Natural killer cell treated with Interleukin-12 subunit alpha and Interleukin-12 subunit beta and Interleukin-15 and Interleukin-18, amount 100 ng/mL, for 72 hours (primary cell): ENCODE measurements at regions not wholly inside any gene's neighbourhood (a gene's known extent, or its start where the extent isn't known, plus 50 kb on each side); places are given as distances from the start of the nearest gene placed in this dataset.

Experiments used
- ATAC-seq, 2 donors: fragments of 150-1000 bp; cut with Tn5 transposase in 1 of 2; sonication (Bioruptor Pico), chemical (Tn5 transposase) in 1 of 2; 2 replicates each; pipeline ENCODE4 v1.10.0; 2021
- DNase-seq: peaks from one replicate; pipeline ENCODE4 v3.0.0; 2022; ENCODE audit warnings: low spot score
- H3K27ac Mint-ChIP-seq, 2 donors: 1 replicate in 1 of 2; 2 replicates in 1 of 2; pipeline ENCODE4 v1.8.0; 2022; ENCODE audit warnings: mixed read lengths in 2 of 2, mild to moderate bottlenecking in 1 of 2, moderate library complexity in 1 of 2
- H3K27me3 Mint-ChIP-seq, 2 donors: 1 replicate in 1 of 2; 2 replicates in 1 of 2; pipeline ENCODE4 v1.8.0; 2022; ENCODE audit warnings: mixed read lengths in 2 of 2
- H3K36me3 Mint-ChIP-seq: one replicate; pipeline ENCODE4 v1.8.0; 2022; ENCODE audit warnings: mixed read lengths
- H3K4me1 Mint-ChIP-seq, 2 donors: 1 replicate in 1 of 2; 2 replicates in 1 of 2; pipeline ENCODE4 v1.8.0; 2022; ENCODE audit warnings: low read depth in 2 of 2, mixed read lengths in 2 of 2, mild to moderate bottlenecking in 1 of 2
- H3K4me3 Mint-ChIP-seq: one replicate; pipeline ENCODE4 v1.8.0; 2022; ENCODE audit warnings: mixed read lengths
- H3K9me3 Mint-ChIP-seq: 2 replicates; pipeline ENCODE4 v1.8.0; 2022; ENCODE audit warnings: mixed read lengths

- no peaks in the 10 kb centered on the region for H3K36me3 Mint-ChIP-seq
- DNase-seq (no peak), ATAC-seq (no peak)
- H3K27me3 Mint-ChIP-seq = no peaks in the 10 kb centered on the region
- H3K9me3 Mint-ChIP-seq = no peaks in the 10 kb centered on the region
- H3K4me1 Mint-ChIP-seq = peaks cover 24 to 29% of the 10 kb centered on the region in 2 donors
- peak overlapping the region in 1 of 2 donors; percentile 31 for H3K27ac Mint-ChIP-seq
- no peak overlapping the region for H3K4me3 Mint-ChIP-seq
Measured at GRCh38 chr19:34305221-34306083, 51.1 kb downstream of the GARRE1 start.

GRCh38 chr19:34306213-34306661, 51.9 kb downstream of the GARRE1 start:
- DNase-seq (no peak), ATAC-seq (peak in 1 of 2 donors; percentile 27)
- peaks cover 31 to 37% of the 10 kb centered on the region in 2 donors for H3K4me1 Mint-ChIP-seq
- H3K4me3 Mint-ChIP-seq = no peak overlapping the region
- H3K27ac Mint-ChIP-seq = peak overlapping the region; percentile 31 to 81
- no peaks in the 10 kb centered on the region for H3K36me3 Mint-ChIP-seq
- H3K9me3 Mint-ChIP-seq = no peaks in the 10 kb centered on the region
- no peaks in the 10 kb centered on the region for H3K27me3 Mint-ChIP-seq

- H3K9me3 Mint-ChIP-seq = no peaks in the 10 kb centered on the region
- H3K27ac Mint-ChIP-seq = peak overlapping the region; percentile 31 to 81
- no peak overlapping the region for H3K4me3 Mint-ChIP-seq
- H3K4me1 Mint-ChIP-seq = peaks cover 32 to 38% of the 10 kb centered on the region in 2 donors
- ATAC-seq (no peak), DNase-seq (no peak)
- H3K36me3 Mint-ChIP-seq = no peaks in the 10 kb centered on the region
- no peaks in the 10 kb centered on the region for H3K27me3 Mint-ChIP-seq
Measured at GRCh38 chr19:34306824-34307223, 52.5 kb downstream of the GARRE1 start.

- Mint-ChIP-seq H3K4me3 (peak overlapping the region; percentile 75), H3K4me1 (peaks cover 35 to 38% of the 10 kb centered on the region in 2 donors), H3K27me3 (no peaks in the 10 kb centered on the region), H3K9me3 (no peaks in the 10 kb centered on the region), H3K36me3 (no peaks in the 10 kb centered on the region), H3K27ac (peak overlapping the region; percentile 75 to 94)
- no peak for DNase-seq
- peak; percentile 65 to 76 for ATAC-seq
Measured at GRCh38 chr19:34308381-34309367, 54.3 kb downstream of the GARRE1 start.

- DNase-seq (no peak), ATAC-seq (no peak)
- Mint-ChIP-seq H3K36me3 (no peaks in the 10 kb centered on the region), H3K4me3 (peak overlapping the region; percentile 75), H3K27me3 (no peaks in the 10 kb centered on the region), H3K9me3 (no peaks in the 10 kb centered on the region), H3K27ac (peak overlapping the region; percentile 75 to 94), H3K4me1 (peaks cover 35 to 38% of the 10 kb centered on the region in 2 donors)
Measured at GRCh38 chr19:34309368-34310138, 55.2 kb downstream of the GARRE1 start.

GRCh38 chr19:34310494-34310981, 54.5 kb upstream of the GPI start:
- no peak for DNase-seq
- H3K27me3 Mint-ChIP-seq = no peaks in the 10 kb centered on the region
- no peak overlapping the region for H3K4me3 Mint-ChIP-seq
- no peaks in the 10 kb centered on the region for H3K9me3 Mint-ChIP-seq
- ATAC-seq = peak in 1 of 2 donors; percentile 27
- no peaks in the 10 kb centered on the region for H3K36me3 Mint-ChIP-seq
- peak overlapping the region in 1 of 2 donors; percentile 94 for H3K27ac Mint-ChIP-seq
- peaks cover 35 to 38% of the 10 kb centered on the region in 2 donors for H3K4me1 Mint-ChIP-seq

- Mint-ChIP-seq H3K27me3 (no peaks in the 10 kb centered on the region), H3K4me3 (no peak overlapping the region), H3K9me3 (no peaks in the 10 kb centered on the region), H3K36me3 (no peaks in the 10 kb centered on the region), H3K27ac (peak overlapping the region in 1 of 2 donors; percentile 28), H3K4me1 (peaks cover 44 to 45% of the 10 kb centered on the region in 2 donors)
- no peak for ATAC-seq
- no peak for DNase-seq
Measured at GRCh38 chr19:34313188-34313587, 51.8 kb upstream of the GPI start.

- peak overlapping the region in 1 of 2 donors; percentile 58 for H3K27ac Mint-ChIP-seq
- no peaks in the 10 kb centered on the region for H3K9me3 Mint-ChIP-seq
- H3K27me3 Mint-ChIP-seq = no peaks in the 10 kb centered on the region
- H3K4me1 Mint-ChIP-seq = peaks cover 32 to 38% of the 10 kb centered on the region in 2 donors
- ATAC-seq (no peak), DNase-seq (no peak)
- H3K36me3 Mint-ChIP-seq = no peaks in the 10 kb centered on the region
- no peak overlapping the region for H3K4me3 Mint-ChIP-seq
Measured at GRCh38 chr19:34314437-34315313, 50.3 kb upstream of the GPI start.
